HG03280 (cell line): ENCODE measurements at regions not wholly inside any gene's neighbourhood (a gene's known extent, or its start where the extent isn't known, plus 50 kb on each side); places are given as distances from the start of the nearest gene placed in this dataset.

ENCODE experiments used
- ATAC-seq: cut with Tn5 transposase; IDR thresholded peaks from one replicate; pipeline ENCODE4 v1.9.1; 2021; ENCODE audit warnings: mild to moderate bottlenecking, moderate library complexity; ENCODE audit not compliant: unreplicated experiment

DNA sequence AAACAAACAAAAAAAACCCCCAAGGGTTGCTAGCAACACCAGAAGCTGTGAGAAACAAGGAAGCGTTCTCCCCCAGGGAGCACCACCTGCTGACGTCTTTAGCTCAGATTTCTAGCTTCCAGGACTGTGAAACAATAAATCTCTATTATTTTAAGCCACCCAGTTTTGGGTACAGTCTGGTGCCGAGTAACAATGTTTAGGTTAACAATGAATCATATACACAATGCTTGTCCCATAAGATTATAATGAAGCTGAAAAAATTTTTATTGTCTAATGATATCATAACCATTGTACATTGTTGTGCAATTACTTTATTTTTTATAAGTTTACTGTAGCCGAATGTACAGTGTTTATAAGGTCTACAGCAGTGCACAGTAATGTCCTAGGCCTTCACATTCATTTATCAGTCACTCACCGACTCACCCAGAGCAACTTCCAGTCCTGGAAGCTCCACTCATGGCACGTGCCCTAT lies 72.1 kb upstream of the CAB39 start:
- ATAC-seq: no peak

- no peak for ATAC-seq
Measured at GRCh38 chr2:230642966-230643365, 69.7 kb upstream of the CAB39 start.

GRCh38 chr2:230643576-230644291 lies 68.9 kb upstream of the CAB39 start:
- peak; percentile 79 for ATAC-seq

DNA sequence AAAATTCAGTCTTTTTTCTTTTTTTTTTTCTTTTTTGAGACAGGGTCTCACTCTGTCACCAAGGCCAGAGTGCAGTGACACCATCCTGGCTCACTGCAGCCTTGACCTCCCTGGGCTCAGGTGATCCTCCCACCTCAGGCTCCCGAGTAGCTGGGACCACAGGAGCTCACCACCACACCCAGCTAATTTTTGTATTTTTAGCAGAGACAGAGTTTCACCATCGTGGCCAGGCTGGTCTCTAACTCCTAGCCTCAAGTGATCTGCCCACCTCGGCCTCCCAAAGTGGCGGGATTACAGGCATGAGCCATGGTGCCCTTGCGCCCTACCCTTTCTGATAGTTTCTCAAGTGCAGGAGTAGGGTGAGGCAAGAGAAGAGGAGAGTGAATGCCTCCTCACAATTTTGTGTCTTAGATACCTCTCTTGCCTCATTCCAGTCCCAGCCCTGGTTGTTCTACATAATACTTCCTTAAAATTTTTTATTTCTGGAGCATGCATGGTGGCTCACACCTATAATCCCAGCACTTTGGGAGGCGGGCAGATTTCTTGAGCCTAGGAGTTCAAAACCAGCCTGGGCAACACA lies 68.2 kb upstream of the CAB39 start:
- ATAC-seq: no peak

GRCh38 chr2:230648356-230648755 lies 64.3 kb upstream of the CAB39 start:
- no peak for ATAC-seq

- no peak for ATAC-seq
Measured at GRCh38 chr2:230650585-230651137, 62.0 kb upstream of the CAB39 start.

GRCh38 chr2:230654057-230654456 lies 58.6 kb upstream of the CAB39 start:
- ATAC-seq: no peak

GRCh38 chr2:230657462-230657861 lies 55.2 kb upstream of the CAB39 start:
- no peak for ATAC-seq

GRCh38 chr2:230657906-230658305 lies 54.7 kb upstream of the CAB39 start:
- no peak for ATAC-seq

GRCh38 chr2:230658577-230658876 lies 54.1 kb upstream of the CAB39 start:
- no peak for ATAC-seq

- ATAC-seq: peak; percentile 38
Measured at GRCh38 chr2:230658877-230659652, 53.6 kb upstream of the CAB39 start.

DNA sequence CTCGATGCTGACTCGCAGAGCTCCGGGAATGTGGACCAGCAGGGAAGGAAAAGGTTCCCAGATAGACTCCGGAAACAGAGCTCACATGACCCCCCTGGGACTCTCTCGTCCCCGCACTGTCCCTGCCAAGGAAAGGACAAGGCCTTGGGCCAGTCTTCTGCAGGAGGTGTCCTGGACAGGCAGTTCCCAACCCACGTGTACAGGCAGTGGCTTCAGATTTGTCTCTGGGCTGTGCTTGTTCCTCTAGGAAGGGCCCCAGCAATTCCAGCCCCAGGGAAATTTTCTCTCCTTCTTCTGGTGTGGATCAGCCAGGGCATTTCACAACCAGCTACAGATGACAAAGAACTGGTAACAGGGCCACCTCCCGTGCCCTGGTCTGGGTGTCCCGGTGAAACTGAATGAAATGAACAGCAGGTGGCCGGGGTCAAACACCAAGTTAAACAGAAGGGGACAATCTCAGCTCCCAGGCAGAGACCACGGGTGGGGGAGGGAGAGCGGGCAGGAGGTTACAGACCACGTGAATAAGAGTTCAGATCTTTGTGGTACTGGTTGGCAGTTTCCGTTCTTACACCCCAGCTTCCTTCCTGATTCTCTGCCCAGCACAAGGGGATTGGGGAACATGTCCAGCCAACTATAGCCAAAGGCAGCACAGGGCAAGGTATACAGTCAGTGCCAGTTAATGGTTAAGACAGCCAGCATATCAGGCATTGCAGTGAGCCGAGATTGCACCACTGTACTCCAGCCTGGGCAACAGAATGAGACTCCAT lies 52.2 kb upstream of the CAB39 start:
- ATAC-seq: no peak

DNA sequence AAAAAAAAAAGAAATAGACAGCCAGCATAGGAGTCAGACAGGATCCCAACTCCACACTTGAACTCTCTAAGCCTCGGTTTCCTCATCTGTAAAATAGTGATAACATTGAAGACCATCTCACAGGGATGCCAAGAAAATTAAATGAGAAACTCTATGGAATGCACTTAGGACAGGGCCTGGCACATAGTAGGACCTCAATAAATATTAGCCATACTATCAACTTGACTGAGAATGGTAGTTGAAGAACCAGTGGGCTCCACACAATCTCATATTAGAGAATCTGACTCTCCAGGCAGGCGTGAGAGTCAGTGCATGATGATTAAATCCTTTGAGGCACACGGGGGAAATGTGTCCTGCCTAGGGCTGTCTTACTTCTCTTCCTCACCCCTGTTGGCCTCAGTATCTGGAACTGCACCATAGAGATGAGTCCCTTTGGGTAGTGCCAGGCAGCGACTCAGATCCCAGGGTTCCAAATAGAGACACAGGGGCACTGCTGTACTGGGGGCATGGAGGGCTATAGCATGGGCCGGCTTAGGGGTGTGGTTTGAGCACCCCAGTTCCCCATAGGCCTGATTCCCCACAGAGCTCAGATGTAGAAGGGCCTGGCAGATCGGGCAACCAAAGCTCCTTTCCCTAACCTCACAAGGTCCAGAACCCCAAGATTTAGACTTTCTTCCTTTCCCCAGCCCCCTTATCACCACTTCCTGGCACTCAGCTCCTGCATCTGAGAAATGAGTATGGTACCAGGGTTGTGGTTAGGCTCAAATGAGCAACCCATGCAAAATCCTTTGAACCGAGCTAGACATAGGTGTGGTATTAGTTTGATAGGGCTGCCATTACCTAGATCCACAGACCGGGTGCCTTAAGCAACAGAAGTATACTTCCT lies 51.3 kb upstream of the CAB39 start:
- peak; percentile 34 for ATAC-seq
